Ishikawa (cell line): ENCODE measurements at regions not wholly inside any gene's neighbourhood (a gene's known extent, or its start where the extent isn't known, plus 50 kb on each side); places are given as distances from the start of the nearest gene placed in this dataset.

ENCODE experiments used
- CEBPB ChIP-seq: IDR thresholded peaks from 2 replicates; pipeline ENCODE4 v1.6.1; 2012
- CREB1 ChIP-seq: IDR thresholded peaks from 2 replicates; pipeline ENCODE4 v1.6.1; 2012; ENCODE audit warnings: low read depth
- EP300 ChIP-seq: IDR thresholded peaks from 2 replicates; pipeline ENCODE4 v1.6.1; 2012; ENCODE audit warnings: borderline replicate concordance
- MAX ChIP-seq: IDR thresholded peaks from 2 replicates; pipeline ENCODE4 v1.6.1; 2012
- NFIC ChIP-seq: IDR thresholded peaks from 2 replicates; pipeline ENCODE4 v1.6.1; 2012
- RAD21 ChIP-seq: IDR thresholded peaks from 2 replicates; pipeline ENCODE4 v1.6.1; 2012; ENCODE audit warnings: low read depth
- REST ChIP-seq: IDR thresholded peaks from 2 replicates; pipeline ENCODE4 v1.6.1; 2012; ENCODE audit warnings: low read depth, mild to moderate bottlenecking
- USF1 ChIP-seq: IDR thresholded peaks from 2 replicates; pipeline ENCODE4 v1.6.1; 2012
- YY1 ChIP-seq: IDR thresholded peaks from 2 replicates; pipeline ENCODE4 v1.6.1; 2012; ENCODE audit warnings: low read depth
- ZBTB7A ChIP-seq: IDR thresholded peaks from 2 replicates; pipeline ENCODE4 v1.6.1; 2012; ENCODE audit warnings: low read depth

DNA sequence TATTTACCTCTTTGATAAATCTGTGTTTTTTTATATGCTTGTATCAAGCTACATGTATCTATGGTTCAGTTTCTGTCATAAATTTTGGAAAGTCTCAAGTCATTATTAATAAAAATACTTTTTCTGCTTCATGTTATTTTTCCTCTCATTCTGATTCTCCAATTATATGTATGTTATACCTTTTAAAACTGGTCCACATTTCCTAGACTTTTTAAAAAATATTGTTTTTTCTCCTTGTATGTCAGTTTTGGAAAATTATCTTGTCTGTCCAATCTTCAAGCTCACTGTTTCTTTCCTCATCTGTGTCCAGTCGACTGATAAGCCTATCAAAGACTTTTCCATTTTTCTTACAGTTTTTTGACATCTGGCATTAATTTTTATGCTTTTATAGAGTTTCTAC is 253.4 kb downstream of the ASXL3 start:
- TF ChIP-seq REST, result no peak
- no peak for TF ChIP-seq EP300
- no peak for TF ChIP-seq MAX
- no peak for TF ChIP-seq ZBTB7A
- no peak for TF ChIP-seq CEBPB
- TF ChIP-seq YY1, result no peak
- no peak for TF ChIP-seq CREB1
- TF ChIP-seq USF1, result no peak
- TF ChIP-seq RAD21, result no peak
- TF ChIP-seq NFIC, result no peak
